MCF 10A (cell line): ENCODE measurements at regions not wholly inside any gene's neighbourhood (a gene's known extent, or its start where the extent isn't known, plus 50 kb on each side); places are given as distances from the start of the nearest gene placed in this dataset.

Experiments
- BruUV-seq: library from RNA; stranded (reverse); fragments of 400-500 nt; replicated peaks from 2 replicates; lab custom pipeline; 2021; lab: Mats Ljungman, UMichigan
- CTCF ChIA-PET: fragments of 300-600 bp; sonication (Branson Sonifier 250); formaldehyde crosslinking; extraction: SDS; loops from one replicate; lab custom pipeline; 2021; ENCODE audit warnings: antibody characterized with exemption, inconsistent platforms; lab: Yijun Ruan, JAX
- POLR2A ChIA-PET: fragments of 300-600, 350-650 bp; sonication (Branson Sonifier 250); formaldehyde crosslinking; extraction: SDS; loops from one replicate; lab custom pipeline; 2020; ENCODE audit warnings: antibody characterized with exemption, inconsistent platforms; lab: Yijun Ruan, JAX
- DNase-seq: peaks from one replicate; pipeline ENCODE4 v3.0.0-alpha.2; 2018; ENCODE audit not compliant: unreplicated experiment
- H3K27ac Mint-ChIP-seq: one replicate; pipeline ENCODE4 v1.8.0; 2022; ENCODE audit warnings: mild to moderate bottlenecking, low read depth, mixed read lengths; ENCODE audit not compliant: unreplicated experiment
- H3K27me3 Mint-ChIP-seq: one replicate; pipeline ENCODE4 v1.8.0; 2022; ENCODE audit warnings: mixed read lengths; ENCODE audit not compliant: insufficient read depth, unreplicated experiment
- H3K36me3 Mint-ChIP-seq: one replicate; pipeline ENCODE4 v1.8.0; 2022; ENCODE audit warnings: mild to moderate bottlenecking, moderate library complexity, mixed read lengths; ENCODE audit not compliant: insufficient read depth, unreplicated experiment
- H3K4me1 Mint-ChIP-seq: one replicate; pipeline ENCODE4 v1.8.0; 2022; ENCODE audit warnings: mixed read lengths; ENCODE audit not compliant: insufficient read depth, unreplicated experiment
- H3K4me3 Mint-ChIP-seq: one replicate; pipeline ENCODE4 v1.8.0; 2022; ENCODE audit warnings: mild to moderate bottlenecking, moderate library complexity, mixed read lengths; ENCODE audit not compliant: unreplicated experiment
- H3K9me3 Mint-ChIP-seq: one replicate; pipeline ENCODE4 v1.8.0; 2022; ENCODE audit warnings: mixed read lengths; ENCODE audit not compliant: unreplicated experiment
- intact Hi-C: fragments of 100-400 bp; cut with micrococcal nuclease; formaldehyde crosslinking; loops from 2 replicates; pipeline ENCODE4 v1.14.1; 2022
- TF ChIP-seq, protein P1 (sequence below): fragments of 200-600 bp; IDR thresholded peaks from one replicate; pipeline ENCODE4 v1.8.0; 2022; ENCODE audit warnings: antibody characterized with exemption, mild to moderate bottlenecking; ENCODE audit not compliant: unreplicated experiment

- DNase-seq = no peak
- Mint-ChIP-seq H3K4me1 (no peaks in the 10 kb centered on the region), H3K27ac (no peak overlapping the region), H3K36me3 (no peaks in the 10 kb centered on the region), H3K9me3 (no peaks in the 10 kb centered on the region), H3K4me3 (no peak overlapping the region), H3K27me3 (no peaks in the 10 kb centered on the region)
- CTCF ChIA-PET = interaction anchor here (0.6 to 0.8 kb wide), 3 partner anchors 20 to 383 kb away, joined by 3 to 4 read pairs (median 3); no protein-coding TSS in a partner anchor
- intact Hi-C loops = no loop called here
- no TSS peak for BruUV-seq
- TF ChIP-seq, protein P1, sequence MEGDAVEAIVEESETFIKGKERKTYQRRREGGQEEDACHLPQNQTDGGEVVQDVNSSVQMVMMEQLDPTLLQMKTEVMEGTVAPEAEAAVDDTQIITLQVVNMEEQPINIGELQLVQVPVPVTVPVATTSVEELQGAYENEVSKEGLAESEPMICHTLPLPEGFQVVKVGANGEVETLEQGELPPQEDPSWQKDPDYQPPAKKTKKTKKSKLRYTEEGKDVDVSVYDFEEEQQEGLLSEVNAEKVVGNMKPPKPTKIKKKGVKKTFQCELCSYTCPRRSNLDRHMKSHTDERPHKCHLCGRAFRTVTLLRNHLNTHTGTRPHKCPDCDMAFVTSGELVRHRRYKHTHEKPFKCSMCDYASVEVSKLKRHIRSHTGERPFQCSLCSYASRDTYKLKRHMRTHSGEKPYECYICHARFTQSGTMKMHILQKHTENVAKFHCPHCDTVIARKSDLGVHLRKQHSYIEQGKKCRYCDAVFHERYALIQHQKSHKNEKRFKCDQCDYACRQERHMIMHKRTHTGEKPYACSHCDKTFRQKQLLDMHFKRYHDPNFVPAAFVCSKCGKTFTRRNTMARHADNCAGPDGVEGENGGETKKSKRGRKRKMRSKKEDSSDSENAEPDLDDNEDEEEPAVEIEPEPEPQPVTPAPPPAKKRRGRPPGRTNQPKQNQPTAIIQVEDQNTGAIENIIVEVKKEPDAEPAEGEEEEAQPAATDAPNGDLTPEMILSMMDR = no peak
- POLR2A ChIA-PET = interaction anchor here (0.6 kb wide), 1 partner anchor 32 kb away, joined by 3 read pairs; no protein-coding TSS in a partner anchor
Measured at GRCh38 chr21:34222031-34222335, 141.8 kb upstream of the KCNE2 start.

- TF ChIP-seq, protein P1 = no peak
- no peak for DNase-seq
- ChIA-PET POLR2A (no interaction called here), CTCF (interaction anchor here (0.6 kb wide), 1 partner anchor 283 kb away, joined by 3 read pairs; no protein-coding TSS in a partner anchor)
- Mint-ChIP-seq H3K4me3 (no peak overlapping the region), H3K27ac (no peak overlapping the region), H3K4me1 (no peaks in the 10 kb centered on the region), H3K9me3 (no peaks in the 10 kb centered on the region), H3K36me3 (no peaks in the 10 kb centered on the region), H3K27me3 (no peaks in the 10 kb centered on the region)
- no TSS peak for BruUV-seq
- intact Hi-C loops = no loop called here
Measured at GRCh38 chr21:34223376-34223775, 140.4 kb upstream of the KCNE2 start.

DNA sequence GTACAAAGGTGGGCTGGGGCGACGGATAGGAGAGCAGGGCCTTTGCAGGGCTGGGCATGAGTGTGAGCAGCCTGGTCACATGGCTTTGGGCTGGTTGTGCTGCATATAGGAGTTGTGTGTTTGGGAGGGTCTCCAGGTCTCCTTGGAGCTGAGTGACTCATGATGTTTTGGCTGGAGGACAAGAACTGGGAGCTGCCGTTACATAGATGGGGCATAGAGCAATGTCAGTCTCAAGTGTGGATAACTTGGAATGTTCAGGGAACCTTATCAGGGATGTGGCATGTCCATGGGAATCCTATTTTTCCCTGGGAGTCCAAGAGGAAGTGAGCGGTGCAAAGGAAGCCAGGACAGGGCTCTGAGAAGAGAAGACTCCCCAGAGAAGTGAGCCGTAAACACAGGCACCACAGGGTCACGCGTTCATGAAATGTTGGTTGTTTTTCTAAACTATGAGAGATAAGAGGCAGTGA, 136.4 kb upstream of the KCNE2 start:
- no peaks in the 10 kb centered on the region for H3K27me3 Mint-ChIP-seq
- TF ChIP-seq, protein P1 = no peak
- intact Hi-C loops = no loop called here
- H3K9me3 Mint-ChIP-seq = no peaks in the 10 kb centered on the region
- no TSS peak for BruUV-seq
- DNase-seq = peak; percentile 3
- H3K36me3 Mint-ChIP-seq = no peaks in the 10 kb centered on the region
- CTCF ChIA-PET = interaction anchor here (0.6 kb wide), 1 partner anchor 87 kb away, joined by 3 read pairs; no protein-coding TSS in a partner anchor
- no peak overlapping the region for H3K4me3 Mint-ChIP-seq
- no peaks in the 10 kb centered on the region for H3K4me1 Mint-ChIP-seq
- H3K27ac Mint-ChIP-seq = no peak overlapping the region
- POLR2A ChIA-PET = no interaction called here

GRCh38 chr21:34228792-34229191, 135.0 kb upstream of the KCNE2 start:
- Mint-ChIP-seq H3K9me3 (no peaks in the 10 kb centered on the region), H3K4me1 (no peaks in the 10 kb centered on the region), H3K27ac (no peak overlapping the region), H3K4me3 (no peak overlapping the region), H3K36me3 (no peaks in the 10 kb centered on the region), H3K27me3 (no peaks in the 10 kb centered on the region)
- TF ChIP-seq, protein P1 = no peak
- ChIA-PET CTCF (no interaction called here), POLR2A (no interaction called here)
- intact Hi-C loops = no loop called here
- no peak for DNase-seq
- BruUV-seq = no TSS peak
